Neural cell (in vitro differentiated cells): ENCODE measurements at regions not wholly inside any gene's neighbourhood (a gene's known extent, or its start where the extent isn't known, plus 50 kb on each side); places are given as distances from the start of the nearest gene placed in this dataset.
"Not testable (repeated sequence)": the region's sequence is repeated elsewhere in the genome, so short reads cannot be mapped to it uniquely, and the experiment has no call there.

Source experiments
- H2AFZ ChIP-seq: fragments of 200-600, 300-800 bp; sonication (generic), shearing (Covaris generic); 2 replicates; pipeline ENCODE4 v1.6.0; 2014; ENCODE audit warnings: low read depth, mild to moderate bottlenecking, antibody characterized with exemption, low read length, moderate library complexity
- H3F3A ChIP-seq: fragments of 200-600 bp; shearing (Covaris generic); 2 replicates; pipeline ENCODE4 v1.6.1; 2016; ENCODE audit warnings: mild to moderate bottlenecking, moderate library complexity, mixed read lengths, antibody characterized with exemption, low read length; ENCODE audit not compliant: insufficient read depth, poor library complexity, severe bottlenecking
- H3K27ac ChIP-seq: fragments of 200-600, 300-800 bp; sonication (generic), shearing (Covaris generic); 2 replicates; pipeline ENCODE4 v1.5.1; 2014; ENCODE audit warnings: mild to moderate bottlenecking, low read length, moderate library complexity
- H3K27me3 ChIP-seq: fragments of 300-800, 200-600 bp; sonication (generic), shearing (Covaris generic); 2 replicates; pipeline ENCODE4 v1.6.0; 2014; ENCODE audit warnings: mild to moderate bottlenecking, low read depth, low read length, moderate library complexity; ENCODE audit not compliant: insufficient read depth
- H3K36me3 ChIP-seq: fragments of 300-800, 200-600 bp; sonication (generic), shearing (Covaris generic); 2 replicates; pipeline ENCODE4 v1.5.1; 2014; ENCODE audit warnings: mild to moderate bottlenecking, antibody characterized with exemption, low read length, moderate library complexity; ENCODE audit not compliant: insufficient read depth
- H3K4me2 ChIP-seq: fragments of 300-800, 200-600 bp; sonication (generic), shearing (Covaris generic); 2 replicates; pipeline ENCODE4 v1.6.0; 2014; ENCODE audit warnings: mild to moderate bottlenecking, low read length
- H3K4me3 ChIP-seq: fragments of 300-800, 200-600 bp; sonication (generic), shearing (Covaris generic); 2 replicates; pipeline ENCODE4 v1.5.1; 2014; ENCODE audit warnings: mild to moderate bottlenecking, low read length, moderate library complexity
- H3K79me2 ChIP-seq: fragments of 200-600 bp; shearing (Covaris generic); replicated peaks from 2 replicates; pipeline ENCODE4 v1.6.0; 2014; ENCODE audit warnings: mild to moderate bottlenecking, low read length, moderate library complexity; ENCODE audit not compliant: insufficient read depth
- H3K9ac ChIP-seq: fragments of 300-800, 200-600 bp; sonication (generic), shearing (Covaris generic); 2 replicates; pipeline ENCODE4 v1.6.1; 2016; ENCODE audit warnings: mild to moderate bottlenecking, low read length, mixed read lengths
- H3K9me2 ChIP-seq: fragments of 200-600 bp; shearing (Covaris generic); 2 replicates; pipeline ENCODE4 v1.6.1; 2016; ENCODE audit warnings: mild to moderate bottlenecking, low read length, mixed read lengths; ENCODE audit not compliant: insufficient read depth
- H3K9me3 ChIP-seq: fragments of 200-600, 300-800 bp; sonication (generic), shearing (Covaris generic); 2 replicates; pipeline ENCODE4 v1.6.1; 2016; ENCODE audit warnings: mild to moderate bottlenecking, mixed run types, low read length, moderate library complexity, mixed read lengths
- H4K20me1 ChIP-seq: fragments of 200-600 bp; shearing (Covaris generic); 2 replicates; pipeline ENCODE4 v1.6.1; 2016; ENCODE audit warnings: mild to moderate bottlenecking, mixed run types; ENCODE audit not compliant: insufficient read depth
- CTCF ChIP-seq: fragments of 450-650 bp; IDR thresholded peaks from 2 replicates; pipeline ENCODE4 v1.5.1; 2014; ENCODE audit warnings: antibody characterized with exemption, mild to moderate bottlenecking, moderate library complexity; ENCODE audit not compliant: poor library complexity, severe bottlenecking
- EP300 ChIP-seq: fragments of 450-650 bp; conservative IDR thresholded peaks from 2 replicates; pipeline ENCODE4 v1.6.1; 2014; ENCODE audit warnings: antibody characterized with exemption, mild to moderate bottlenecking, moderate library complexity; ENCODE audit not compliant: poor library complexity, severe bottlenecking
- EZH2 ChIP-seq: fragments of 200-600, 300-800 bp; shearing (Covaris generic), sonication (generic); IDR thresholded peaks from 2 replicates; pipeline ENCODE4 v1.6.1; 2014; ENCODE audit warnings: antibody characterized with exemption, low read length, borderline replicate concordance, mild to moderate bottlenecking; ENCODE audit not compliant: insufficient read depth, poor library complexity, severe bottlenecking
- MXI1 ChIP-seq: fragments of 450-650 bp; conservative IDR thresholded peaks from 2 replicates; pipeline ENCODE4 v1.6.1; 2014; ENCODE audit warnings: antibody characterized with exemption, mild to moderate bottlenecking; ENCODE audit not compliant: poor library complexity, severe bottlenecking
- POLR2AphosphoS5 ChIP-seq: IDR thresholded peaks from 2 replicates; pipeline ENCODE4 v1.6.1; 2012
- RAD21 ChIP-seq: fragments of 450-650 bp; conservative IDR thresholded peaks from 2 replicates; pipeline ENCODE4 v1.6.1; 2014; ENCODE audit warnings: antibody characterized with exemption, mild to moderate bottlenecking, moderate library complexity
- REST ChIP-seq: IDR thresholded peaks from 2 replicates; pipeline ENCODE4 v1.6.1; 2012; ENCODE audit warnings: borderline replicate concordance
- SMC3 ChIP-seq: fragments of 450-650 bp; conservative IDR thresholded peaks from 2 replicates; pipeline ENCODE4 v1.6.1; 2014; ENCODE audit warnings: antibody characterized with exemption, mild to moderate bottlenecking, moderate library complexity; ENCODE audit not compliant: poor library complexity
- TAF1 ChIP-seq: IDR thresholded peaks from 2 replicates; pipeline ENCODE4 v1.6.1; 2012; ENCODE audit warnings: low read depth

DNA sequence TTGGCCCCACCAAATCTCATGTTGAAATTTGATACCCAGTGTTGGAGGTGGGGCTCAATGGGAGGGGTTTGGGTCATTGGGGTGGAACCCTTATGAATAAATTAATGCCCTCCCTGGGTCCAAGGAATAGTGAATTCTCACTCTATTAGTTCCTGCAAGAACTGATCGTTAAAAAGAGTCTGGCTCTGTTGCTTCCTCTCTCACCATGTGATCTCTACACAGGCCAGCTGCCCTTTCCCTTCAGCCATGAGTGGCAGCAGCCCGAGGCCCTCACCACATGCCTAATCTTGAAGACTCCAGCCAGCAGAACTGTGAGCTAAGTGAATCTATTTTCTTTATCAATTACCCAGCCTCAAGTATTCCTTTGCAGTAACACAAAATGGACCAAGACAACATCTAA, 106.0 kb downstream of the CAAP1 start (continued):
- no peak for TF ChIP-seq POLR2AphosphoS5

GRCh38 chr9:26782899-26783298, 109.7 kb downstream of the CAAP1 start:
- Histone ChIP-seq H3K4me2 (no peak overlapping the region), H3K36me3 (no peaks in the 10 kb centered on the region), H3K9me3 (no peaks in the 10 kb centered on the region), H3K9ac (no peak overlapping the region), H2AFZ (no peak overlapping the region), H3K9me2 (no peaks in the 10 kb centered on the region), H3K4me3 (no peak overlapping the region), H3F3A (no peaks in the 10 kb centered on the region), H3K79me2 (no peaks in the 10 kb centered on the region), H3K27ac (no peak overlapping the region), H4K20me1 (no peaks in the 10 kb centered on the region), H3K27me3 (no peaks in the 10 kb centered on the region)
- TF ChIP-seq EP300 (no peak), TAF1 (no peak), RAD21 (no peak), REST (no peak), SMC3 (no peak), CTCF (no peak), MXI1 (no peak), POLR2AphosphoS5 (no peak)

GRCh38 chr9:26781906-26782305, 110.7 kb downstream of the CAAP1 start:
- Histone ChIP-seq H3K4me3 (no peak overlapping the region), H3F3A (no peaks in the 10 kb centered on the region), H3K27me3 (no peaks in the 10 kb centered on the region), H3K36me3 (no peaks in the 10 kb centered on the region), H3K9me2 (no peaks in the 10 kb centered on the region), H3K4me2 (no peak overlapping the region), H3K9me3 (no peaks in the 10 kb centered on the region), H3K79me2 (no peaks in the 10 kb centered on the region), H2AFZ (no peak overlapping the region), H4K20me1 (no peaks in the 10 kb centered on the region), H3K27ac (no peak overlapping the region), H3K9ac (no peak overlapping the region)
- no peak for TF ChIP-seq MXI1
- no peak for TF ChIP-seq RAD21
- no peak for TF ChIP-seq EZH2
- no peak for TF ChIP-seq EP300
- no peak for TF ChIP-seq POLR2AphosphoS5
- TF ChIP-seq REST, result no peak
- TF ChIP-seq SMC3, result no peak
- TF ChIP-seq CTCF, result no peak
- TF ChIP-seq TAF1, result no peak

GRCh38 chr9:26780307-26780706, 112.3 kb downstream of the CAAP1 start:
- H3K27ac ChIP-seq, H3K79me2 ChIP-seq, H3K4me3 ChIP-seq, H3K36me3 ChIP-seq, H3K9me2 ChIP-seq, H3F3A ChIP-seq, H3K27me3 ChIP-seq, H3K9ac ChIP-seq, H2AFZ ChIP-seq, H3K9me3 ChIP-seq, H3K4me2 ChIP-seq, H4K20me1 ChIP-seq: not testable (repeated sequence)
